ENCODE measurements at regions not wholly inside any gene's neighbourhood (a gene's known extent, or its start where the extent isn't known, plus 50 kb on each side); places are given as distances from the start of the nearest gene placed in this dataset.

DNA sequence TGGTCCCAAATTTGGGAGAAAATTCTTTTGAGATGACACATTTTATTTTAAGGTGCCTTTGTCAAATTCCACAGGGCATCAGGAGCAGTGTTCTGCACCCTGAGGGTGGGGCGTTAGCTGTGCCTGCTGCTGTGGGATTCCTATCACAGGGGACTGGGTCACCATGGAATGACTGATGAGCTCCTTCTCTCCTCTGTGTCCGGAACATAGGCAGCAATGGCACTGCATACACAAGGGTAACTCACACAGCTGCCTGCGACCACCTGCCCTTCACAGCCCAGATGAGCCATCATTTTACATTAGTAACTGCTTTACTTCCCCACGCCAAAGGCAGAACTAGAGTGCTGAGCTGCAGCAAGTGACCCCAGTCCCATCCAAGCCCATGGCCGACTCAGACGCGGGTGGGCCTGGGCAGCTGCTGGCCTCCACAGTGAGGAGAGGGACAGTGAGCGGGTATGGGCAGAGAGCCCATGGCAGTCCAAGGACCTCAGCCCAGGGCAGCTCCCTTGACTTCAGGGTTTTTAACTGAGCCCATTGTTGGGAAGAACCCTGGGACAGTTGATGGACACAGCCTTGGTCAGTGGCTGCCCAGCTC lies 93.7 kb downstream of the GADD45G start:
- DNase-seq = no peak

DNA sequence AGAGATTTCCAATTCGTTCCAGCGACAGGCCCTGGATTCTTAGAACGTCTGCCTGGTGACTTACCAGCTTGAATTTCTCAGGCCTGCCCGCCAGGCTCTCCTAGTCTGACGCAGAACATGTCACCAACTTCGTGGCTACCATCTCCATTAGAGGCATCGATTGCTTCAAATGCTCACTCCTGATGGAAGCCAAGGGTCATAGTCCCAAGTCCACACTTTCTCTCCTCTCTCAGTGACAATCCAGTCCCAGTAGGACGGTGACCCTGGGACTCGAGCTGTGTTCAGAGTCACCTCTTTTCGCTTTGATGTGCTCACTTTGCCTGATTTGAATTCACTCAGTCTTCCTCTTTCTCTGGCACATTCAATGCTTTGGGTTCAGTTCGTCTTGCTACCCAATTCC lies 94.8 kb downstream of the GADD45G start:
- DNase-seq = no peak

DNA sequence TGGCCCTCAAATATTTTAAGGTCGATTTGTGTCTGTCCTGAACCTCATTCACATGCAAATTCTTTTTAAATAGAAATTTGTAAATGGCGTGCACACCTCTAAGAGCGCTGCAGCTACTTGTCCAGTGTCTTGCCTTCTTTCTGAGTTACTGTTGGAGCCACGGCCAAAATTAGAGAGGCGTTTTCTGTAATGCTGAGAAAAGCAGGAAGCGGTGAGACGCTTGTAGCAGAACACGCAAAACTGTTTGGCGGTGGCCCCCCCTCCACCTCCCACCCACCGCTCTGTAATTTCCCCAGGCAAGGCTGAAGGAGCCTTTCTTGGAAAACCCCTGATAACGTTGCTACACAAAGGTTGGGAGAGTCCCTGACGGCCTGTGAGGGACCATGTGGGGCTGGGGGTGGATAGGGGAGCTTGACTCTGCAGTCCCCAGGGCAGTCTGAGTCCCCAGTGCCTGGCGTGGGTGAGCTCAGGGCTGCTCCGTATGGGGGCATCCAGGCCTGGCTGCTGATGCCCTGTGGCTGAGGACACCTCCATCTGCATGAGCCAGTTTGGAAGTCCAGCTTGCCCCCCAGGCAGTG lies 96.5 kb downstream of the GADD45G start:
- DNase-seq = no peak

- no peak for DNase-seq
These were observed 97.6 kb downstream of the GADD45G start for GRCh38 chr9:89702401-89702800.

DNA sequence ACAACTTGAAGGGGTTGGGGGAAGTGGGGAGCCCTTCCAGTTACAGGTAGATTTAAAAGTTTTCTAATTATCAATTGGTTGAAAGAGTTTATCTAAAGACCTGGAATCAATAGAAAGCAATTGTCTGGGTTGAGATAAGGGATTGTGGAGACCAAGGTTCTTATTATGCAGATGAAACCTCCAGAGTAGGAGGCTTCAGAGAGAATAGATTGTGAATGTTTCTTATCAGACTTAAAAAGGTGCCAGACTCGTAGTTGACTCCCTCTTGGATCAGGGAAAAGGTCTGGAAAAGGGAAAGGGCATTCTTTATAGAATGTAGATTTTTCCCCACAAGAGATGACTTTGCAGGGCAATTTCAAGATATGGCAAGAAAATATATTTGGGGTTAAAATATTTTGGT lies 100.8 kb downstream of the GADD45G start:
- DNase-seq = no peak

- no peak for DNase-seq
These were observed 101.3 kb downstream of the GADD45G start for GRCh38 chr9:89706086-89706485.

DNA sequence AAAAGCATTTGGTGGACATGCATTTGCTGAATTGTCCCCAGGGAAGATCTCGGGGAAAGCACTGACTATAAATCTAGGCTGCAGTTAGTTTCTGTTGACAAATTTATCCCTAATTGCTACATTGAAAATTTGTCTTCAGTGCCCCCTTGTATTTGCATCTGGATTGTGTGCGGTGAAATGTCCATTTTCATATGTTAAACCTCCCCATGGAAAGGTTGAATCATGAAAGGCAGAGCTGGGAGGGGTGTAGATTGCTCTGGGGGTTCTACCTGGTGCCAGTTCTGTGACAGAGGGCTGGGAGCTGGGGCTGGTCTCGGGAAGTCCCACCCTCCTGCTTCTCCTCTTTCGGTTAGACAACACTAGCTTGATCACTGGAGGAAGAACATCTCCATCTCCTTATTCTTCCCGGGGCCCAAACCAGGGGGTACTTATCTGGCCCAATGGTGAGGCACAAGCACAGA lies 101.9 kb downstream of the GADD45G start:
- DNase-seq = no peak

- DNase-seq = no peak
These were observed 105.9 kb downstream of the GADD45G start for GRCh38 chr9:89710697-89711096.

DNA sequence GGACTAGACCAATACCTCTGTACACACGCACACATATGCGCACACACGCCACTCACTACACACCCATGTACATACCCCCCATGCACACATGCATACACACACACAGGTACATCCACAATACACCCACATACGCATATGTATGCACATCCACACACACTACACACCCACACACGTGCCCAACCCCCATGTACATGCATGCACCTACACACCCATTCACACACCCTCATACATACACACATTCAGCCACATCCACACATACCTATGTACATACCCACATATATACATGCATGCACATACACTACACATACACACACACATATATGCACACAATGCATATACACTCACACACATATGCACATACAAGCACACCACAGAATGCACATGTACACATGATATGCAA lies 107.1 kb downstream of the GADD45G start:
- DNase-seq = no peak

- no peak for DNase-seq
These were observed 107.5 kb downstream of the GADD45G start for GRCh38 chr9:89712283-89712682.

- DNase-seq = no peak
These were observed 109.5 kb downstream of the GADD45G start for GRCh38 chr9:89714321-89714720.

DNA sequence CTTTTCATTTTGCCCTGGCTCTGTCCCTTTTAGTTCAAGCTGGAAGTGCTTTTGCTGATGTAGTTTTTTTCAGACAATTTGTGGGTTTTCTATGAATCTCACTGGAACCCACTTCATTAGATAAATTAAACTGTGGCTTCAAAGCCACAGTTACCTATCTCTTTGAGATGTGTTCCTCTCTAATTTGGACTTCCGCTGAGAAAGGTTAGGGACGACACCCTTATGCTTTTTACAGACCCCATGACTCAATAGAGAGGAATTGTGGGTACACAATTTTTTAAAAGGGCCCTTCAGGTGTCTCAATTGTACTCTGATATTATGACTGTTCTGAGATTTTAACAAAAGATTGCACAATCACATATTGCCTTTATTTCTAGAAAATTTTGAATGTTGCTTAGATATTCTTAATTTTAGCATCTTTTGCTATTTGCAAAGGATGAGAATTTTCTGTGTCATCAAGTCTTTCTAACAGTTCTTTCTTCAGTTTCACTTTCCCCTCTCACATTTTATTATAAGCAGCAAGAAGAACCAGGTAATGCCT lies 110.6 kb downstream of the GADD45G start:
- no peak for DNase-seq

DNA sequence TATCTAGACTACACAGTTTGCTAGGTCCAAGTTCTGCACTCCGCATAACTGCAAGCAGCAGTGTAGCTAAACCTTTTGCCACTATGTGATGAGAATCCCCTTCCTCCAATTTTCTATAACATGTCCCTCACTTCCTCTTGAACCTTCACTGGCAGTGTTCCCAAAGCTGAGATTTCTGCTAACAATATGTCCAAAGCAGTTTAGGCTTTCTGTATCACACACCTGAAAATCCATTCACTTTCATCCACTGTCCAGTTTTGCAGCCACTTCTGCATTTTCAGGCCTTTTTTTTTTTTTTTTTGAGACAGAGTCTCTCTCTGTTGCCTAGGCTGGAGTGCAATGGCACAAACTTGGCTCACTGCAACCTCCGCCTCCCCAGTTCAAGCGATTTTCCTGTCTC lies 111.1 kb downstream of the GADD45G start:
- no peak for DNase-seq

DNA sequence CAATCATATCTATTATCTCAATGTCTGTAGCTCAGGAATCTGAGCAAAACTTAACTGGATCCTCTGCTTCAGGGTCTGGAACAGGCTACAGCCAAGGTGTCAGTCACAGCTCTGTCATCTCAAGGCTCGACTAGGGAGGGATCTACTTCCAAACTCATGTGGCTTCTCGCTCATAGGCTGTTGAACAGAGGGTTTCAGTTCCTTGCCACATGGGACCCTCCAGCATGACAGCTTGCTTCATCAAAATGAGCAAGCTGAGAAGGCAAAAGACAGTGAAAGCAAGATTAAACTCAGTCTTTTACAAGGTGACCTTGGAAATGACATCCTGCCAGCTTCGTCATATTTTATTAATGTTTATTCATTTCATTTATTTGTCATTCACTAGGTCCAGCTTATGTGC lies 111.7 kb downstream of the GADD45G start:
- no peak for DNase-seq

GRCh38 chr9:89718176-89718575 lies 113.4 kb downstream of the GADD45G start:
- no peak for DNase-seq

DNA sequence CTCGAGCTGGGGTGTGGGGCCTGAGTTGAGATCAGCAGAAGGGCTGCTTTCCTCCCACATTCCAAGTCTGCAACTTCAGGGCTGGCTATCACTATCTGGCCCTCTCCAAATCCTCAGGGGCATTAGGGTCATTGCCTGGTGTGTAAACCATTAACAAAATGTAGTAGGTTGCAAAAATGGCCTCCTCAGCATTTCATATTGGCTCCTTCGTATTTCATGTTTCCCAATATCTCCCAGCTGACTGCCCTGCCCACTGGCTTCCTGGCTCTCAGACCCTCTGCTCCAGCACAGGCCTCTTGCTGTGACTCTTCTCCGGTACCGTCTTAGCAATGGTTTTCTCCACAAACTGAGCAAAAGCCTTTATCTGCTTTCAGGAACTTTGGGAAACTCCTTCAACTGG lies 113.8 kb downstream of the GADD45G start:
- no peak for DNase-seq

DNA sequence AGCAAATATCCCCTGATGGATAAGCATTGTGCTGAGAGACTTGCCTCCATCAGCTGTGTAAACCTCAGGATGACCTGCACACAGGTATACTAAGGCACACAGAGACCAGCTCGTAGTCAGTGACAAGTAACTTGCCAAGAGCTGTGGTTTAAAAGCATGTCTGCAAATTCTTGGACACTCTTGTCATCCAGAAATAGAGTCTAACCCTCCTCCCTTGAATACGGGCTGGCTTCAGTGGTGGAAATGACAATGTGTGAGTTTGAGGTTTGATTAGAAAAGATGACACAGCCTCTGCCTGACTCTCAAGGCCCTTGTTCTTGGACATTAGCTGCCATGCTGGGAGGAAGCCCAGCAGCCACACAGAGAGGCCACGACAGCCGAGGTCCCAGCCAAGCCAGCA lies 114.4 kb downstream of the GADD45G start:
- no peak for DNase-seq

GRCh38 chr9:89720696-89721175 lies 115.9 kb downstream of the GADD45G start:
- DNase-seq = no peak

DNA sequence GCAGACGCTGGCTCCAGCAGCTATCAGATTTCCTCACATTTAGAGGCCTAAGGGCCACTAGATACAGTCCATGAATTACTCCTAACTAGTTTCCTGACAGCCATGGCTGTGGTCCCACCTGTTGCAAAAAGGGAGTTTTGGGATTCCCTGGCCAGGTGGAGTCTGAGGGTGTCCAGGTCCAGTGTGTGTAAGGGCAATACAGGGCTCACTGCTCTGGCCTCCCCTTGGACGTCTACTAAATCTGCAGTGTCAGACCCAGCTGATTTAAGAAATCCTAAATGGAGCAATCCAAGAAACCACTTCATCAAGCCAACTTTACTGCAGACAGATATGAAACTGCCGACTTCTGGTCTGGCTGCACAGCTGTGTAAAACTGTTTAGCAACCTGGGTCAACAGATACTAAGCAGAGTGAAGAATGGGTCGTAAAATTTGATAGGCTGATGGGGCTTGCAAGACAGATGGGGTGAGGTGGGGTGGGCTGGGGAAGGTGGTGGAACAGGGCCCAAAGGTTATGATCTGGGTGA lies 116.4 kb downstream of the GADD45G start:
- no peak for DNase-seq

DNA sequence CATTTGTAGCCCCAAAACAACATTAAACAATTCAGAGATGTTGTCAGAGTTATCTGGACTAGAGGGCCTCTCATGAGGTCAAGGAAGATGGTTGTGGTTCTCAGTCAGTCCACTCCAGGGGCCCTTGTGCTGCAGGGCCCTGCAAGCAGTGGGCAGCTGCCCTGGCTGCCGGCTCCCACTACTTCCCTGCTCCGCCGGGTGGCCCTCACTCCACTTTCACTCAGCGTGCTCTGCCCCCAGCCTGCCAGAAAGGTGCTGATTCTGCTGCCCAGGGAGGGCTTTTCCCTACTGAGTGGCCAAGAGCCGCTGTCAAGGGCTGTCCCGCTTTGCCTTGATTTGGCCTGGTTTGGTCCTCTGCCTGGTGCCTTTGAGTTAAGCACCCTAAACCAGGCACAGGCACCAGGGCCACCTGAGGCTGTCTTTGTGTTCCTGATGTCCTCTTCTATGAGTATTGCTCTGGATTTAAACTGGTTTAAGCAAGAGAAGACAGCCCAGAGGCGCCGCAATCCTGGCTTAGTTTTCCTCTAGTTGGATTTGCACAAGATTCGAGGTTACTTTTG lies 117.2 kb downstream of the GADD45G start:
- DNase-seq = no peak

DNA sequence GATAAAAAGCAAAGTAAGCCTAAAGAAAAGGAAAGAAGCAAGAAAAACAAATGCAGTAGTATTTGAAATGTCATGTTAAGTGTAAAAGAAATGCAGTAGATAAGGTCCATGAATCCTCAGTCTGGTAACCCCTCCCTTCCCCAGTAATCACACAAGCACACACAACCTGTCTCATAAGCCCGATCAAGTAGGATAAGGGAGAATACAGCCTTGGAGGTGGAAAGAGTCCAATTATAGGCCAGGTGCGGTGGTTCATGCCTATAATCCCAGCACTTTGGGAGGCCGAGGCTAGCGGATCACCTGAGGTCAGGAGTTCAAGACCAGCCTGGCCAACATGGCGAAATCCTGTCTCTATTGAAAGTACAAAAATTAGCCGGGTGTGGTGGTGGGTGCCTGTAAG lies 117.9 kb downstream of the GADD45G start:
- no peak for DNase-seq

GRCh38 chr9:89723469-89724100 lies 118.8 kb downstream of the GADD45G start:
- no peak for DNase-seq

DNA sequence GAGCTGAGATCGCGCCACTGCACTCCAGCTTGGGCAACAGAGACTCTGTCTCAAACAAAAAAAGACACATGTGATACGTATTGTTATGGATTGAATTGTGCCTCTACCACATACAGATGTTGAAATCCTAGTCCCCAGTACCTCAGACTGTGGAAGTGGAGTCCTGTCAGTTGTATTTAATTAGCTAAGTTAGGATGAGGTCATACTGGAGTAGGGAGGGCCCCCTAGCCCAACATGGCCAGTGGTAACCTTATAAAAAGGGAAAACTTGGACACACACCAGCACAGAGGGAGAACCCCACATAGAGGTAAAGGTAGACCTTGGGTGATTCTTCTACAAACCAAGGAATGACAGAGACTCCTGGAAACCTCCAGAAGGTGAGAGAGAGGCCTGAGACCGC lies 119.8 kb downstream of the GADD45G start:
- DNase-seq = no peak

DNA sequence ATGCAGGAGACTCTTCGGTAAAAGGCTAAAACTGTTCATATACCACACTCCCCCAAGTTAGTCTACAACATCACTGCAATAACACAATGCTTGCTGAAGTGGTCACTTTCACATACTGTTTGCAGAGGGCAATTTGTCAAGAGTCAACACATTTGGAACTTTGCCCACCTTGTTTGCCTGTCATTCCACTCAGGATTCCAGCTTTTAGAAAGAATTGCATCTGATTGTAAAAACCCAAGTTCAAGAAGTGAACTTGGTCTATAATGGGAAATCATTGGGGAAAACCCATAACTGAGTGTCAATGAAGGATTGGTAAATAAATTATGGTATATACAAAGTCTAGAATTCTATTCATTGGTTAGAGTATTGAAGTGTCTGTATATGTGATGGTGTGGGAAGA lies 120.5 kb downstream of the GADD45G start:
- DNase-seq = no peak

Measured in NCI-H187 treated with DMSO at 0.1 percent for 48 hours (cell line).